Heart left ventricle (tissue), 13 donors: ENCODE measurements at regions not wholly inside any gene's neighbourhood (a gene's known extent, or its start where the extent isn't known, plus 50 kb on each side); places are given as distances from the start of the nearest gene placed in this dataset.

Experiments
- POLR2A ChIP-seq, 2 donors: fragments of 450-650 bp; IDR thresholded peaks; one replicate each; pipeline ENCODE4 v1.6.1; 2017; ENCODE audit warnings: antibody characterized with exemption in 2 of 2, mild to moderate bottlenecking in 2 of 2, moderate library complexity in 2 of 2
- TF ChIP-seq, protein P1 (sequence below), 12 donors: fragments of 200-600 bp; sonication (generic) in 4 of 12; IDR thresholded peaks; one replicate each; pipeline versions ENCODE4 v1.5.0 to v1.8.0; 2018 to 2022; ENCODE audit warnings: antibody characterized with exemption in 12 of 12, mild to moderate bottlenecking in 5 of 12
- donor health status: ischemic (EF 13 %, LVEDD 7.1; RV severe dilation, severe dysfunction).
- donor health status: DM: no; HTN: yes; CAD: no.
- donor health status: DM: no; HTN: no; CAD: no.
- donor health status: ischemic (EF 25% LVEDD 6.9; RV normal size, moderate dysfunction).
- donor health status: ischemic (EF 25% LVEDD 5.7; RV mildly dilated, moderate dysfunction).
- donor health status: ischemic (EF 35%, LVEDD 5.7; RV mildly dilated, moderate dysfunction).
- donor health status: nonischemic (EF 11% LVEDD 7.7; RV severe dilation, severe dysfunction).
- donor health status: DM: yes; HTN: yes; CAD: no.
- donor health status: PGD.
- donor health status: ischemic (EF 29% LVEDD 5.4; RV normal size, mild dysfunction).
- donor health status: nonischemic (EF 23%, LVEDD 6.1; RV moderate dilation, normal function).

DNA sequence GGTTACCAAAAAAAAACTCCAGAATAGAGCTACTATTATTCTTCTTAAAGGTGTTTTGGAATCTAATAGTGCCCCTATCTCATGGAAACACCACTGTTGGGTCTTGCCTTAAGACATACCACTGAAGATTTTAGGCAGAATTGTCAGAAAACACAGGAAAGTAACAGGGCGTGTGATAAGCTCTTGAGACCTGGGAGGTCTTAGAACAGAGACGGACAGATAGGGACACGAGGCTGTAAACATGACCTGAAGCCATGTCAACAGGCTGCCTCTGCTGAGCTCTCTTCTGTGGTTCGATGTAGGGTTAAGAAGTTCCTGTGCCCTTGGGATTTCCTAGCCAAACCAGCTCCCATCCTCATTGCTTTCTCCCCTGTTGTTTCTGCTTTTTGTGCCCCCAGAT lies 69.3 kb downstream of the CTSL start:
- no peak for TF ChIP-seq POLR2A (IDR thresholded peaks at IDR 0.05)
- TF ChIP-seq, protein P1, sequence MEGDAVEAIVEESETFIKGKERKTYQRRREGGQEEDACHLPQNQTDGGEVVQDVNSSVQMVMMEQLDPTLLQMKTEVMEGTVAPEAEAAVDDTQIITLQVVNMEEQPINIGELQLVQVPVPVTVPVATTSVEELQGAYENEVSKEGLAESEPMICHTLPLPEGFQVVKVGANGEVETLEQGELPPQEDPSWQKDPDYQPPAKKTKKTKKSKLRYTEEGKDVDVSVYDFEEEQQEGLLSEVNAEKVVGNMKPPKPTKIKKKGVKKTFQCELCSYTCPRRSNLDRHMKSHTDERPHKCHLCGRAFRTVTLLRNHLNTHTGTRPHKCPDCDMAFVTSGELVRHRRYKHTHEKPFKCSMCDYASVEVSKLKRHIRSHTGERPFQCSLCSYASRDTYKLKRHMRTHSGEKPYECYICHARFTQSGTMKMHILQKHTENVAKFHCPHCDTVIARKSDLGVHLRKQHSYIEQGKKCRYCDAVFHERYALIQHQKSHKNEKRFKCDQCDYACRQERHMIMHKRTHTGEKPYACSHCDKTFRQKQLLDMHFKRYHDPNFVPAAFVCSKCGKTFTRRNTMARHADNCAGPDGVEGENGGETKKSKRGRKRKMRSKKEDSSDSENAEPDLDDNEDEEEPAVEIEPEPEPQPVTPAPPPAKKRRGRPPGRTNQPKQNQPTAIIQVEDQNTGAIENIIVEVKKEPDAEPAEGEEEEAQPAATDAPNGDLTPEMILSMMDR (IDR thresholded peaks at IDR 0.05), result no peak
